ENCODE measurements at regions not wholly inside any gene's neighbourhood (a gene's known extent, or its start where the extent isn't known, plus 50 kb on each side); places are given as distances from the start of the nearest gene placed in this dataset.

GRCh38 chr6:24009319-24009718 is 116.7 kb upstream of the NRSN1 start:
- ChIA-PET POLR2A (no interaction called here), CTCF (no interaction called here)
- no peaks in the 10 kb centered on the region for H3K9me3 Mint-ChIP-seq (ENCODE audit: insufficient read depth)
- no peaks in the 10 kb centered on the region for H3K4me1 Mint-ChIP-seq (ENCODE audit: low read depth)
- H3K27ac Mint-ChIP-seq, result no peak overlapping the region
- H3K27me3 Mint-ChIP-seq (ENCODE audit: low read depth), result no peaks in the 10 kb centered on the region
- H3K36me3 Mint-ChIP-seq (ENCODE audit: low read depth), result no peaks in the 10 kb centered on the region
- no peak for ATAC-seq
- H3K4me3 Mint-ChIP-seq, result no peak overlapping the region
- no peak for DNase-seq

GRCh38 chr6:24010133-24010532 is 115.9 kb upstream of the NRSN1 start:
- Mint-ChIP-seq H3K4me1 (ENCODE audit: low read depth) (no peaks in the 10 kb centered on the region), H3K27me3 (ENCODE audit: low read depth) (no peaks in the 10 kb centered on the region), H3K36me3 (ENCODE audit: low read depth) (no peaks in the 10 kb centered on the region), H3K27ac (no peak overlapping the region), H3K9me3 (ENCODE audit: insufficient read depth) (no peaks in the 10 kb centered on the region), H3K4me3 (no peak overlapping the region)
- ChIA-PET CTCF (no interaction called here), POLR2A (no interaction called here)
- no peak for ATAC-seq
- no peak for DNase-seq

- Mint-ChIP-seq H3K27ac (no peak overlapping the region), H3K4me3 (no peak overlapping the region), H3K4me1 (ENCODE audit: low read depth) (no peaks in the 10 kb centered on the region), H3K9me3 (ENCODE audit: insufficient read depth) (no peaks in the 10 kb centered on the region), H3K36me3 (ENCODE audit: low read depth) (no peaks in the 10 kb centered on the region), H3K27me3 (ENCODE audit: low read depth) (no peaks in the 10 kb centered on the region)
- ChIA-PET POLR2A (no interaction called here), CTCF (no interaction called here)
- ATAC-seq, result no peak
- no peak for DNase-seq
Measured at GRCh38 chr6:24016286-24016685, 109.7 kb upstream of the NRSN1 start.

- no peak overlapping the region for H3K27ac Mint-ChIP-seq
- DNase-seq (no peak), ATAC-seq (no peak)
- no peaks in the 10 kb centered on the region for H3K36me3 Mint-ChIP-seq (ENCODE audit: low read depth)
- ChIA-PET CTCF (no interaction called here), POLR2A (no interaction called here)
- H3K27me3 Mint-ChIP-seq (ENCODE audit: low read depth), result no peaks in the 10 kb centered on the region
- H3K4me1 Mint-ChIP-seq (ENCODE audit: low read depth), result no peaks in the 10 kb centered on the region
- no peak overlapping the region for H3K4me3 Mint-ChIP-seq
- no peaks in the 10 kb centered on the region for H3K9me3 Mint-ChIP-seq (ENCODE audit: insufficient read depth)
Measured at GRCh38 chr6:24016857-24017256, 109.2 kb upstream of the NRSN1 start.

- Mint-ChIP-seq H3K36me3 (ENCODE audit: low read depth) (no peaks in the 10 kb centered on the region), H3K9me3 (ENCODE audit: insufficient read depth) (no peaks in the 10 kb centered on the region), H3K4me1 (ENCODE audit: low read depth) (no peaks in the 10 kb centered on the region), H3K4me3 (no peak overlapping the region), H3K27ac (no peak overlapping the region), H3K27me3 (ENCODE audit: low read depth) (no peaks in the 10 kb centered on the region)
- POLR2A ChIA-PET, result no interaction called here
- CTCF ChIA-PET, result no interaction called here
- ATAC-seq (no peak), DNase-seq (no peak)
Measured at GRCh38 chr6:24019393-24019792, 106.6 kb upstream of the NRSN1 start.

- H3K4me3 Mint-ChIP-seq, result no peak overlapping the region
- CTCF ChIA-PET, result no interaction called here
Measured at GRCh38 chr6:24019830-24020229, 106.2 kb upstream of the NRSN1 start.

GRCh38 chr6:24026050-24026449 is 100.0 kb upstream of the NRSN1 start:
- Mint-ChIP-seq H3K4me3 (no peak overlapping the region), H3K36me3 (ENCODE audit: low read depth) (no peaks in the 10 kb centered on the region), H3K27me3 (ENCODE audit: low read depth) (no peaks in the 10 kb centered on the region), H3K27ac (no peak overlapping the region), H3K4me1 (ENCODE audit: low read depth) (no peaks in the 10 kb centered on the region), H3K9me3 (ENCODE audit: insufficient read depth) (peaks cover 10% of the 10 kb centered on the region)
- ATAC-seq, result no peak
- ChIA-PET CTCF (no interaction called here), POLR2A (no interaction called here)
- no peak for DNase-seq

More at GRCh38 chr6:24019830-24020229, 106.2 kb upstream of the NRSN1 start:
- no peaks in the 10 kb centered on the region for H3K27me3 Mint-ChIP-seq (ENCODE audit: low read depth)
- POLR2A ChIA-PET, result no interaction called here
- DNase-seq, result no peak
- no peak overlapping the region for H3K27ac Mint-ChIP-seq
- H3K9me3 Mint-ChIP-seq (ENCODE audit: insufficient read depth), result no peaks in the 10 kb centered on the region
- no peaks in the 10 kb centered on the region for H3K4me1 Mint-ChIP-seq (ENCODE audit: low read depth)
- ATAC-seq, result no peak
- H3K36me3 Mint-ChIP-seq (ENCODE audit: low read depth), result no peaks in the 10 kb centered on the region

GRCh38 chr6:24031496-24031895 is 94.5 kb upstream of the NRSN1 start:
- no peak overlapping the region for H3K27ac Mint-ChIP-seq
- ChIA-PET POLR2A (no interaction called here), CTCF (no interaction called here)
- peaks cover 10% of the 10 kb centered on the region for H3K9me3 Mint-ChIP-seq (ENCODE audit: insufficient read depth)
- DNase-seq (no peak), ATAC-seq (no peak)
- H3K4me3 Mint-ChIP-seq, result no peak overlapping the region
- H3K36me3 Mint-ChIP-seq (ENCODE audit: low read depth), result no peaks in the 10 kb centered on the region
- H3K4me1 Mint-ChIP-seq (ENCODE audit: low read depth), result no peaks in the 10 kb centered on the region
- no peaks in the 10 kb centered on the region for H3K27me3 Mint-ChIP-seq (ENCODE audit: low read depth)

GRCh38 chr6:24032896-24033688 is 92.9 kb upstream of the NRSN1 start:
- Mint-ChIP-seq H3K9me3 (ENCODE audit: insufficient read depth) (peaks cover 14% of the 10 kb centered on the region), H3K36me3 (ENCODE audit: low read depth) (no peaks in the 10 kb centered on the region), H3K27me3 (ENCODE audit: low read depth) (no peaks in the 10 kb centered on the region), H3K4me1 (ENCODE audit: low read depth) (no peaks in the 10 kb centered on the region), H3K27ac (no peak overlapping the region), H3K4me3 (no peak overlapping the region)
- ChIA-PET POLR2A (no interaction called here), CTCF (no interaction called here)
- DNase-seq (no peak), ATAC-seq (no peak)

GRCh38 chr6:24043848-24044247 is 82.2 kb upstream of the NRSN1 start:
- DNase-seq, result no peak
- no peaks in the 10 kb centered on the region for H3K36me3 Mint-ChIP-seq (ENCODE audit: low read depth)
- H3K27me3 Mint-ChIP-seq (ENCODE audit: low read depth), result no peaks in the 10 kb centered on the region
- H3K4me3 Mint-ChIP-seq, result no peak overlapping the region
- H3K4me1 Mint-ChIP-seq (ENCODE audit: low read depth), result no peaks in the 10 kb centered on the region
- no peak overlapping the region for H3K27ac Mint-ChIP-seq
- H3K9me3 Mint-ChIP-seq (ENCODE audit: insufficient read depth), result no peaks in the 10 kb centered on the region
- CTCF ChIA-PET, result no interaction called here
- ATAC-seq, result no peak
- POLR2A ChIA-PET, result no interaction called here

- CTCF ChIA-PET, result no interaction called here
- Mint-ChIP-seq H3K27me3 (ENCODE audit: low read depth) (no peaks in the 10 kb centered on the region), H3K27ac (no peak overlapping the region), H3K36me3 (ENCODE audit: low read depth) (no peaks in the 10 kb centered on the region), H3K4me1 (ENCODE audit: low read depth) (no peaks in the 10 kb centered on the region), H3K9me3 (ENCODE audit: insufficient read depth) (no peaks in the 10 kb centered on the region), H3K4me3 (no peak overlapping the region)
- no peak for ATAC-seq
- POLR2A ChIA-PET, result no interaction called here
- DNase-seq, result no peak
Measured at GRCh38 chr6:24051942-24052589, 73.9 kb upstream of the NRSN1 start.

GRCh38 chr6:24052590-24052961 is 73.4 kb upstream of the NRSN1 start:
- H3K36me3 Mint-ChIP-seq (ENCODE audit: low read depth), result no peaks in the 10 kb centered on the region
- DNase-seq (no peak), ATAC-seq (no peak)
- no peak overlapping the region for H3K4me3 Mint-ChIP-seq
- no peaks in the 10 kb centered on the region for H3K4me1 Mint-ChIP-seq (ENCODE audit: low read depth)
- ChIA-PET POLR2A (no interaction called here), CTCF (no interaction called here)
- no peaks in the 10 kb centered on the region for H3K9me3 Mint-ChIP-seq (ENCODE audit: insufficient read depth)
- H3K27ac Mint-ChIP-seq, result no peak overlapping the region
- no peaks in the 10 kb centered on the region for H3K27me3 Mint-ChIP-seq (ENCODE audit: low read depth)

- H3K4me3 Mint-ChIP-seq, result no peak overlapping the region
- ATAC-seq (no peak), DNase-seq (no peak)
- CTCF ChIA-PET, result no interaction called here
- H3K36me3 Mint-ChIP-seq (ENCODE audit: low read depth), result no peaks in the 10 kb centered on the region
- H3K4me1 Mint-ChIP-seq (ENCODE audit: low read depth), result no peaks in the 10 kb centered on the region
- POLR2A ChIA-PET, result no interaction called here
- no peaks in the 10 kb centered on the region for H3K27me3 Mint-ChIP-seq (ENCODE audit: low read depth)
- H3K9me3 Mint-ChIP-seq (ENCODE audit: insufficient read depth), result no peaks in the 10 kb centered on the region
- H3K27ac Mint-ChIP-seq, result no peak overlapping the region
Measured at GRCh38 chr6:24053057-24053456, 73.0 kb upstream of the NRSN1 start.

Measured in activated CD8-positive, alpha-beta T cell treated with anti-CD3 and anti-CD28 coated beads, Interleukin-2, amount 10 ng/mL, durations not matched to agents 7 days and 5 days (primary cell).